B cell (primary cell): ENCODE measurements at regions not wholly inside any gene's neighbourhood (a gene's known extent, or its start where the extent isn't known, plus 50 kb on each side); places are given as distances from the start of the nearest gene placed in this dataset.

Experiments used
- EZH2 ChIP-seq: IDR thresholded peaks from 2 replicates; pipeline ENCODE4 v1.6.1; 2012; ENCODE audit warnings: borderline replicate concordance, low read depth, mild to moderate bottlenecking, moderate library complexity, low read length; ENCODE audit not compliant: insufficient read depth, poor library complexity, severe bottlenecking
- TF ChIP-seq, protein P1 (sequence below): fragments of 200-600 bp; IDR thresholded peaks from one replicate; pipeline ENCODE4 v1.8.0; 2022; ENCODE audit warnings: antibody characterized with exemption, mild to moderate bottlenecking

- TF ChIP-seq, protein P1, sequence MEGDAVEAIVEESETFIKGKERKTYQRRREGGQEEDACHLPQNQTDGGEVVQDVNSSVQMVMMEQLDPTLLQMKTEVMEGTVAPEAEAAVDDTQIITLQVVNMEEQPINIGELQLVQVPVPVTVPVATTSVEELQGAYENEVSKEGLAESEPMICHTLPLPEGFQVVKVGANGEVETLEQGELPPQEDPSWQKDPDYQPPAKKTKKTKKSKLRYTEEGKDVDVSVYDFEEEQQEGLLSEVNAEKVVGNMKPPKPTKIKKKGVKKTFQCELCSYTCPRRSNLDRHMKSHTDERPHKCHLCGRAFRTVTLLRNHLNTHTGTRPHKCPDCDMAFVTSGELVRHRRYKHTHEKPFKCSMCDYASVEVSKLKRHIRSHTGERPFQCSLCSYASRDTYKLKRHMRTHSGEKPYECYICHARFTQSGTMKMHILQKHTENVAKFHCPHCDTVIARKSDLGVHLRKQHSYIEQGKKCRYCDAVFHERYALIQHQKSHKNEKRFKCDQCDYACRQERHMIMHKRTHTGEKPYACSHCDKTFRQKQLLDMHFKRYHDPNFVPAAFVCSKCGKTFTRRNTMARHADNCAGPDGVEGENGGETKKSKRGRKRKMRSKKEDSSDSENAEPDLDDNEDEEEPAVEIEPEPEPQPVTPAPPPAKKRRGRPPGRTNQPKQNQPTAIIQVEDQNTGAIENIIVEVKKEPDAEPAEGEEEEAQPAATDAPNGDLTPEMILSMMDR = no peak
- no peak for TF ChIP-seq EZH2
Observed at GRCh38 chrX:34891391-34891790, 51.2 kb upstream of the FAM47B start.
